Transverse colon (tissue), 4 donors: ENCODE measurements at regions not wholly inside any gene's neighbourhood (a gene's known extent, or its start where the extent isn't known, plus 50 kb on each side); places are given as distances from the start of the nearest gene placed in this dataset.

Experiments used
- DNase-seq: peaks from one replicate; pipeline ENCODE4 v3.0.0-alpha.2; 2019
- H3K27ac ChIP-seq, 4 donors: fragments of 200-600 bp; sonication (generic); 2 replicates each; pipeline ENCODE4 v1.5.1; 2016 to 2018; ENCODE audit warnings: inconsistent platforms in 4 of 4
- H3K27me3 ChIP-seq: fragments of 200-600 bp; sonication (generic); 2 replicates; pipeline ENCODE4 v1.5.1; 2017; ENCODE audit warnings: inconsistent platforms
- H3K36me3 ChIP-seq, 4 donors: fragments of 200-600 bp; sonication (generic); 2 replicates each; pipeline ENCODE4 v1.5.1; 2017 to 2019; ENCODE audit warnings: inconsistent platforms in 4 of 4
- H3K4me1 ChIP-seq, 4 donors: fragments of 200-600 bp; sonication (generic); 2 replicates each; pipeline ENCODE4 v1.5.1; 2017 to 2020; ENCODE audit warnings: inconsistent platforms in 4 of 4
- H3K4me3 ChIP-seq, 4 donors: fragments of 200-600 bp; sonication (generic); 1 replicate in 1 of 4; 2 replicates in 3 of 4; pipeline versions ENCODE4 v1.5.1 to v1.6.1; 2017 to 2019; ENCODE audit warnings: inconsistent platforms in 4 of 4
- H3K9me3 ChIP-seq, 2 donors: fragments of 200-600 bp; sonication (generic); 2 replicates each; pipeline ENCODE4 v1.5.1; 2017 to 2019; ENCODE audit warnings: inconsistent platforms in 2 of 2
- CTCF ChIP-seq, 5 experiments: fragments of 200-600 bp in 3 of 5; fragments of 450-650 bp in 2 of 5; sonication (generic) in 3 of 5; IDR thresholded peaks; 1 replicate in 2 of 5; 2 replicates in 3 of 5; pipeline ENCODE4 v1.5.1; 2016 to 2017; ENCODE audit warnings: antibody characterized with exemption in 5 of 5, inconsistent platforms in 3 of 5, mild to moderate bottlenecking in 2 of 5, moderate library complexity in 1 of 5
- EP300 ChIP-seq: sonication (generic); formaldehyde crosslinking; IDR thresholded peaks from one replicate; pipeline ENCODE4 v1.6.1; 2017; ENCODE audit warnings: antibody characterized with exemption, low read depth
- POLR2A ChIP-seq: fragments of 450-650 bp; IDR thresholded peaks from one replicate; pipeline ENCODE4 v1.6.1; 2016; ENCODE audit warnings: antibody characterized with exemption, mild to moderate bottlenecking, moderate library complexity
- POLR2AphosphoS5 ChIP-seq, 3 donors: sonication (generic); formaldehyde crosslinking; IDR thresholded peaks; one replicate each; pipeline ENCODE4 v1.6.1; 2016; ENCODE audit warnings: antibody characterized with exemption in 3 of 3
- WGBS, 2 donors: methylation state at CpG; one replicate each; pipeline ENCODE4 v1.1.5; 2018; ENCODE audit warnings: low coverage in 1 of 2; 5-methylcytosine and 5-hydroxymethylcytosine counted together
- in situ Hi-C, 4 donors: fragments of 200-750 bp; cut with MboI; loops; one replicate each; pipeline versions ENCODE4 v1.15.0 to v1.15.1; 2017; ENCODE audit warnings: low sequenced_read_pairs in 3 of 4, low pct_ligation_motif_present in 1 of 4, low pct_unique_long_range_greater_than_20kb in 1 of 4
- intact Hi-C: fragments of 100-400 bp; cut with DNase I; formaldehyde crosslinking; loops from one replicate; pipeline ENCODE4 v1.15.1; 2023; ENCODE audit warnings: low total_unique reads

- Histone ChIP-seq H3K9me3 (no peaks in the 10 kb centered on the region), H3K4me1 (no peaks in the 10 kb centered on the region), H3K4me3 (no peak overlapping the region), H3K36me3 (no peaks in the 10 kb centered on the region), H3K27ac (no peak overlapping the region), H3K27me3 (no peaks in the 10 kb centered on the region)
- in situ Hi-C loops: no loop called here
- 79 to 100% methylated on average over 1 of the region's 1 CpG for WGBS, 2 donors
- no peak for DNase-seq
- TF ChIP-seq POLR2A: no peak
- TF ChIP-seq POLR2AphosphoS5 (IDR thresholded peaks at IDR 0.05): no peak
- TF ChIP-seq CTCF (IDR thresholded peaks at IDR 0.05): no peak
- no peak for TF ChIP-seq EP300
- intact Hi-C loops: loop anchor here (5.0 kb wide), 1 partner anchor 1451 kb away; no protein-coding TSS in a partner anchor
Observed at GRCh38 chr4:31580843-31581242, 860.7 kb downstream of the PCDH7 start.

DNA sequence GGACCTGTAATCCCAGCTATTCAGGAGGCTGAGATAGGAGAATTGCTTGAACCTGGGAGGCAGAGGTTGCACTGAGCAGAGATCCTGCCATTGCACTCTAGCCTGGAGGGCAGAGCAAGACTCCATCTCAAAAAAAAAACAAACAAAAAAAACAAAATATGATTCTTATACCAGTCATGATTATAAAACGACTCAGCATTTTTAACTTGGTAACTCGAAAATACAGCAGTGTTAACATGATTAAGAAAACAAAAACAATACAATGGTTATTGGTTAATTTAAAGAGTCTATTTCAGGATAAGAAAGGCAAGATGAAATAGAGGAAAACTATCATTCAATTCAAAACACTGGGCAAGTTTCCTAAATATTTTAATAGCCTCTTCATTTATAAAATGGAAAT, 865.3 kb downstream of the PCDH7 start:
- 55 to 63% methylated on average over 2 of the region's 2 CpGs for WGBS, 2 donors

GRCh38 chr4:31592293-31592692, 872.1 kb downstream of the PCDH7 start:
- no peaks in the 10 kb centered on the region for H3K36me3 ChIP-seq
- in situ Hi-C loops: no loop called here
- TF ChIP-seq CTCF (IDR thresholded peaks at IDR 0.05): no peak
- TF ChIP-seq EP300: no peak
- TF ChIP-seq POLR2A: no peak
- TF ChIP-seq POLR2AphosphoS5 (IDR thresholded peaks at IDR 0.05): no peak
- no peak for DNase-seq
- H3K9me3 ChIP-seq: no peaks in the 10 kb centered on the region
- no peaks in the 10 kb centered on the region for H3K27me3 ChIP-seq
- no peaks in the 10 kb centered on the region for H3K4me1 ChIP-seq
- WGBS, 2 donors: 24 to 65% methylated on average over 2 of the region's 2 CpGs
- no peak overlapping the region for H3K27ac ChIP-seq
- no peak overlapping the region for H3K4me3 ChIP-seq
- intact Hi-C loops: no loop called here

More for the DNA sequence above, 865.3 kb downstream of the PCDH7 start:
- Histone ChIP-seq H3K4me1 (no peaks in the 10 kb centered on the region), H3K27me3 (no peaks in the 10 kb centered on the region), H3K36me3 (no peaks in the 10 kb centered on the region), H3K9me3 (no peaks in the 10 kb centered on the region), H3K27ac (no peak overlapping the region), H3K4me3 (no peak overlapping the region)
- in situ Hi-C loops (no loop called here), intact Hi-C loops (no loop called here)
- no peak for DNase-seq
- TF ChIP-seq CTCF (IDR thresholded peaks at IDR 0.05) (no peak), POLR2AphosphoS5 (IDR thresholded peaks at IDR 0.05) (no peak), POLR2A (no peak), EP300 (no peak)

GRCh38 chr4:31595496-31595895, 875.3 kb downstream of the PCDH7 start:
- H3K27me3 ChIP-seq: no peaks in the 10 kb centered on the region
- H3K9me3 ChIP-seq: no peaks in the 10 kb centered on the region
- WGBS, 2 donors: 10 to 65% methylated on average over 1 to 2 of the region's 2 CpGs
- no peak overlapping the region for H3K27ac ChIP-seq
- H3K4me1 ChIP-seq: no peaks in the 10 kb centered on the region
- DNase-seq: no peak
- no peak overlapping the region for H3K4me3 ChIP-seq
- H3K36me3 ChIP-seq: no peaks in the 10 kb centered on the region
- TF ChIP-seq EP300 (no peak), CTCF (IDR thresholded peaks at IDR 0.05) (no peak), POLR2A (no peak), POLR2AphosphoS5 (IDR thresholded peaks at IDR 0.05) (no peak)
- in situ Hi-C loops: no loop called here
- intact Hi-C loops: no loop called here
